ENCODE measurements at regions not wholly inside any gene's neighbourhood (a gene's known extent, or its start where the extent isn't known, plus 50 kb on each side); places are given as distances from the start of the nearest gene placed in this dataset.

DNA sequence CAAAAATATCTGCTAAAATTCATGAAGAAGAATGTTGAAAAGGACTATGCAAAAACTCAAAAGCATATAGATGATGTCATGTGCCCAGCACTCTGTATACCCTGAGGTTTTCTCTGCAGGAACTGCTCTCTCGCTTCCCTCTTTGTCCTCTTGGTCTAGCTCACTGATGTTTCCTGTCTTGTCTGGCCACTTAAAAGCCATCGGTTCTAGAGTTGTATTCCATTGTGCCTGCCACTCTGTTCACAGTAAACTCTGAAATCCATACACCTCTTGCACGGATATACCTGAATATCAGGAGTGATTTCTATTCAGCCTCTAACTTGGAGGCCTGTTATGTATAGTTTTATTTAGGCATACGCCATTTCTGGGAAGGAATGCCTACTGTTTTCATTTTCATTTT is 101.0 kb upstream of the CNTNAP4 start:
- Histone ChIP-seq H3K9me3 (ENCODE audit: low read length) (peaks cover 7% of the 10 kb centered on the region; the same call in 1 of the 2 replicates), H3K27ac (ENCODE audit: extremely low read length, insufficient read depth, low read length) (no peak overlapping the region), H4K20me1 (ENCODE audit: insufficient read depth, low read length) (no peaks in the 10 kb centered on the region), H2AFZ (ENCODE audit: low read length) (no peak overlapping the region), H3K27me3 (ENCODE audit: control insufficient read depth in 1 of 2, insufficient read depth in 2 of 2, low read length in 2 of 2) (no peaks in the 10 kb centered on the region), H3K79me2 (ENCODE audit: insufficient read depth, low read length) (no peaks in the 10 kb centered on the region), H3K4me1 (ENCODE audit: insufficient read depth, low read length) (no peaks in the 10 kb centered on the region), H3K4me3 (replicated peaks in 1 of 3; ENCODE audit: insufficient read depth in 1 of 3, low read depth in 2 of 3, low read length in 3 of 3) (no peak overlapping the region), H3K9ac (ENCODE audit: insufficient read depth, low read depth, low read length) (no peak overlapping the region), H3K4me2 (ENCODE audit: low read depth, low read length) (no peak overlapping the region), H3K36me3 (replicated peaks in 1 of 2; ENCODE audit: control insufficient read depth in 1 of 2, insufficient read depth in 2 of 2, low read length in 2 of 2) (no peaks in the 10 kb centered on the region)
- POLR2A ChIA-PET: no interaction called here
- CTCF ChIA-PET (ENCODE audit: low intra/inter-chr PET ratio, low total read pairs): no interaction called here
- FAIRE-seq (no peak), ATAC-seq (no peak), DNase-seq (ENCODE audit: low spot score) (no peak)
- in situ Hi-C loops (cut with HindIII; ENCODE audit: extremely low pct_ligation_motif_present, low pct_unique_long_range_greater_than_20kb) (no loop called here), intact Hi-C loops (cut with micrococcal nuclease; ENCODE audit: unreplicated experiment) (no loop called here)
- no TSS peak for BruUV-seq (replicated peaks)
- TF ChIP-seq ATAD3A (CRISPR knock-in tag; IDR thresholded peaks at IDR 0.05) (no peak), ATF7 (IDR thresholded peaks at IDR 0.05) (peak; percentile 45), ATF7 (CRISPR knock-in tag; IDR thresholded peaks at IDR 0.05) (no peak), ZFYVE20 (CRISPR knock-in tag; IDR thresholded peaks at IDR 0.05; ENCODE audit: borderline replicate concordance, low read depth) (no peak), HCFC1 (IDR thresholded peaks at IDR 0.05; ENCODE audit: low read depth, low read length) (no peak), ADNP (CRISPR knock-in tag; IDR thresholded peaks at IDR 0.05) (no peak), HDAC6 (IDR thresholded peaks at IDR 0.05; ENCODE audit: low read depth, low read length) (no peak)
- 2% methylated on average over 4 of the region's 4 CpGs for WGBS (ENCODE audit: low lambda C conversion rate)

DNA sequence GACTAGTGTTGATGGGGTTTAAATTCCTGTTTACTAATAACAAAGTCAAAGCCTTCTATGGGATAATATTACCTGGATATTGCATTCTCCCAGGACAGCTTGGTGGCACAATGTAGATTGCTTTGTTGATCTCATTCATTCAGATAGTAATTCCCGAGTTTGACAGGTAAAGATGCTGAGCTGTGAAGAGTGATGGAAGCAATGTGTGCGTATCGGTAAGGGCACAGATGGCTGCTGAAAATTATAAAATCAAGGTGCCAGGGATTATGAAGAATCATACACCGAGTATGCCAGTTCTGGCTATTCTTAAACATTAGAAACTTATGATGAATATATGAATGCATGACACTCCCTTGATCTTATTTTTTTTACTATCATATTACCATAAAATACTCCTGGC is 100.6 kb upstream of the CNTNAP4 start:
- TF ChIP-seq, protein P1, sequence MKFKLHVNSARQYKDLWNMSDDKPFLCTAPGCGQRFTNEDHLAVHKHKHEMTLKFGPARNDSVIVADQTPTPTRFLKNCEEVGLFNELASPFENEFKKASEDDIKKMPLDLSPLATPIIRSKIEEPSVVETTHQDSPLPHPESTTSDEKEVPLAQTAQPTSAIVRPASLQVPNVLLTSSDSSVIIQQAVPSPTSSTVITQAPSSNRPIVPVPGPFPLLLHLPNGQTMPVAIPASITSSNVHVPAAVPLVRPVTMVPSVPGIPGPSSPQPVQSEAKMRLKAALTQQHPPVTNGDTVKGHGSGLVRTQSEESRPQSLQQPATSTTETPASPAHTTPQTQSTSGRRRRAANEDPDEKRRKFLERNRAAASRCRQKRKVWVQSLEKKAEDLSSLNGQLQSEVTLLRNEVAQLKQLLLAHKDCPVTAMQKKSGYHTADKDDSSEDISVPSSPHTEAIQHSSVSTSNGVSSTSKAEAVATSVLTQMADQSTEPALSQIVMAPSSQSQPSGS (CRISPR knock-in tag; IDR thresholded peaks at IDR 0.05): no peak
- TF ChIP-seq, protein P2, sequence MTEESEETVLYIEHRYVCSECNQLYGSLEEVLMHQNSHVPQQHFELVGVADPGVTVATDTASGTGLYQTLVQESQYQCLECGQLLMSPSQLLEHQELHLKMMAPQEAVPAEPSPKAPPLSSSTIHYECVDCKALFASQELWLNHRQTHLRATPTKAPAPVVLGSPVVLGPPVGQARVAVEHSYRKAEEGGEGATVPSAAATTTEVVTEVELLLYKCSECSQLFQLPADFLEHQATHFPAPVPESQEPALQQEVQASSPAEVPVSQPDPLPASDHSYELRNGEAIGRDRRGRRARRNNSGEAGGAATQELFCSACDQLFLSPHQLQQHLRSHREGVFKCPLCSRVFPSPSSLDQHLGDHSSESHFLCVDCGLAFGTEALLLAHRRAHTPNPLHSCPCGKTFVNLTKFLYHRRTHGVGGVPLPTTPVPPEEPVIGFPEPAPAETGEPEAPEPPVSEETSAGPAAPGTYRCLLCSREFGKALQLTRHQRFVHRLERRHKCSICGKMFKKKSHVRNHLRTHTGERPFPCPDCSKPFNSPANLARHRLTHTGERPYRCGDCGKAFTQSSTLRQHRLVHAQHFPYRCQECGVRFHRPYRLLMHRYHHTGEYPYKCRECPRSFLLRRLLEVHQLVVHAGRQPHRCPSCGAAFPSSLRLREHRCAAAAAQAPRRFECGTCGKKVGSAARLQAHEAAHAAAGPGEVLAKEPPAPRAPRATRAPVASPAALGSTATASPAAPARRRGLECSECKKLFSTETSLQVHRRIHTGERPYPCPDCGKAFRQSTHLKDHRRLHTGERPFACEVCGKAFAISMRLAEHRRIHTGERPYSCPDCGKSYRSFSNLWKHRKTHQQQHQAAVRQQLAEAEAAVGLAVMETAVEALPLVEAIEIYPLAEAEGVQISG (CRISPR knock-in tag; IDR thresholded peaks at IDR 0.05): no peak
- TF ChIP-seq ZFP41 (CRISPR knock-in tag; IDR thresholded peaks at IDR 0.05; ENCODE audit: borderline replicate concordance): no peak
- TF ChIP-seq SRF (IDR thresholded peaks at IDR 0.05; ENCODE audit: low read depth, low read length): no peak
- TF ChIP-seq KMT2A (CRISPR knock-in tag; IDR thresholded peaks at IDR 0.05): no peak
- TF ChIP-seq HDAC1 (CRISPR knock-in tag; IDR thresholded peaks at IDR 0.05): no peak
- TF ChIP-seq, protein P3, sequence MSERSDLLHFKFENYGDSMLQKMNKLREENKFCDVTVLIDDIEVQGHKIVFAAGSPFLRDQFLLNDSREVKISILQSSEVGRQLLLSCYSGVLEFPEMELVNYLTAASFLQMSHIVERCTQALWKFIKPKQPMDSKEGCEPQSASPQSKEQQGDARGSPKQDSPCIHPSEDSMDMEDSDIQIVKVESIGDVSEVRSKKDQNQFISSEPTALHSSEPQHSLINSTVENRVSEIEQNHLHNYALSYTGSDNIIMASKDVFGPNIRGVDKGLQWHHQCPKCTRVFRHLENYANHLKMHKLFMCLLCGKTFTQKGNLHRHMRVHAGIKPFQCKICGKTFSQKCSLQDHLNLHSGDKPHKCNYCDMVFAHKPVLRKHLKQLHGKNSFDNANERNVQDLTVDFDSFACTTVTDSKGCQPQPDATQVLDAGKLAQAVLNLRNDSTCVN (CRISPR knock-in tag; IDR thresholded peaks at IDR 0.05; ENCODE audit: borderline replicate concordance): no peak
- TF ChIP-seq TCF12 (IDR thresholded peaks at IDR 0.05): no peak
- no peak for TF ChIP-seq TCF12 (CRISPR knock-in tag; IDR thresholded peaks at IDR 0.05)
- TF ChIP-seq ZNF333 (CRISPR knock-in tag; IDR thresholded peaks at IDR 0.05; ENCODE audit: borderline replicate concordance): no peak
- ATAC-seq: no peak
- DNase-seq (ENCODE audit: low spot score): no peak

More for the DNA sequence above, 100.6 kb upstream of the CNTNAP4 start:
- in situ Hi-C loops (cut with HindIII; ENCODE audit: extremely low pct_ligation_motif_present, low pct_unique_long_range_greater_than_20kb) (no loop called here), intact Hi-C loops (cut with micrococcal nuclease; ENCODE audit: unreplicated experiment) (no loop called here)
- ChIA-PET CTCF (ENCODE audit: low intra/inter-chr PET ratio, low total read pairs) (no interaction called here), POLR2A (no interaction called here)
- H3K27ac ChIP-seq (ENCODE audit: extremely low read length, insufficient read depth, low read length): no peak overlapping the region
- no TSS peak for BruUV-seq (replicated peaks)
- H3K36me3 ChIP-seq (replicated peaks in 1 of 2; ENCODE audit: control insufficient read depth in 1 of 2, insufficient read depth in 2 of 2, low read length in 2 of 2): no peaks in the 10 kb centered on the region
- no peak overlapping the region for H3K9ac ChIP-seq (ENCODE audit: insufficient read depth, low read depth, low read length)
- FAIRE-seq: no peak
- no peaks in the 10 kb centered on the region for H4K20me1 ChIP-seq (ENCODE audit: insufficient read depth, low read length)
- no peaks in the 10 kb centered on the region for H3K27me3 ChIP-seq (ENCODE audit: control insufficient read depth in 1 of 2, insufficient read depth in 2 of 2, low read length in 2 of 2)
- H3K4me3 ChIP-seq (replicated peaks in 1 of 3; ENCODE audit: insufficient read depth in 1 of 3, low read depth in 2 of 3, low read length in 3 of 3): no peak overlapping the region
- H3K9me3 ChIP-seq (ENCODE audit: low read length): peaks cover 5% of the 10 kb centered on the region; the same call in 1 of the 2 replicates
- no peak overlapping the region for H2AFZ ChIP-seq (ENCODE audit: low read length)
- 31% methylated on average over 4 of the region's 4 CpGs for WGBS (ENCODE audit: low lambda C conversion rate)
- H3K4me2 ChIP-seq (ENCODE audit: low read depth, low read length): no peak overlapping the region
- no peaks in the 10 kb centered on the region for H3K79me2 ChIP-seq (ENCODE audit: insufficient read depth, low read length)
- H3K4me1 ChIP-seq (ENCODE audit: insufficient read depth, low read length): no peaks in the 10 kb centered on the region

Measured in HepG2 (cell line).